ENCODE measurements at regions not wholly inside any gene's neighbourhood (a gene's known extent, or its start where the extent isn't known, plus 50 kb on each side); places are given as distances from the start of the nearest gene placed in this dataset.

DNA sequence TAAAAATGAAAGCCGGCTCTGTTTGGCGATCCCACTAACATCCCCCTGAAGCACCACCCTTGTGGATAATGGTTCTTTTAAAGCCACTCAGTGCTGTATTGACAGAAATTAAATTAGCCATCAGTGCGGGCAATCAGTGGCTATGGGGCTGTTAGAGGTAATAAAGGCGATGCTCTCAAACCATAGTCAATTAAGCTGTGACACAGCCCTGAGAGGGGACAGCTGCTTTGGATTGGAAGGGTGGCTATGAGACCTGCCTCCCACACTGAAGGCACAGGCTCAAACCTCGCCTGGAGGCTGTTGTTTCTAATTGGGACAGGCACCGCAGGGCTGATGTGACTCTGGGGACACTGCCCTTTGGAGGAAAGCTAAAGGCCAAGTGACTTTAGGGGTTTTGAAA lies 562.2 kb downstream of the VRK1 start:
- DNase-seq (no peak), ATAC-seq (no peak)
- Mint-ChIP-seq H3K27ac (no peak overlapping the region), H3K4me3 (no peak overlapping the region), H3K4me1 (peaks cover 17 to 19% of the 10 kb centered on the region in 2 donors), H3K36me3 (no peaks in the 10 kb centered on the region), H3K9me3 (no peaks in the 10 kb centered on the region), H3K27me3 (ENCODE audit: low read depth in 2 of 2) (peaks cover 0 to 5% of the 10 kb centered on the region in 2 donors)
- Histone ChIP-seq H3K4me3 (ENCODE audit: low read length) (no peak overlapping the region), H3K9me3 (ENCODE audit: control insufficient read depth, insufficient read depth, low read length) (no peaks in the 10 kb centered on the region), H3K27me3 (ENCODE audit: control insufficient read depth, insufficient read depth, low read length) (no peaks in the 10 kb centered on the region), H3K27ac (ENCODE audit: low read length) (no peak overlapping the region), H3K36me3 (ENCODE audit: control insufficient read depth, insufficient read depth, low read length) (no peaks in the 10 kb centered on the region), H3K4me1 (ENCODE audit: control insufficient read depth, insufficient read depth, low read length) (no peaks in the 10 kb centered on the region)
- intact Hi-C loops (cut with micrococcal nuclease): no loop called here
- WGBS (ENCODE audit: insufficient coverage): 87% methylated on average over 6 of the region's 6 CpGs
- no peak for TF ChIP-seq CTCF (IDR thresholded peaks at IDR 0.05)

DNA sequence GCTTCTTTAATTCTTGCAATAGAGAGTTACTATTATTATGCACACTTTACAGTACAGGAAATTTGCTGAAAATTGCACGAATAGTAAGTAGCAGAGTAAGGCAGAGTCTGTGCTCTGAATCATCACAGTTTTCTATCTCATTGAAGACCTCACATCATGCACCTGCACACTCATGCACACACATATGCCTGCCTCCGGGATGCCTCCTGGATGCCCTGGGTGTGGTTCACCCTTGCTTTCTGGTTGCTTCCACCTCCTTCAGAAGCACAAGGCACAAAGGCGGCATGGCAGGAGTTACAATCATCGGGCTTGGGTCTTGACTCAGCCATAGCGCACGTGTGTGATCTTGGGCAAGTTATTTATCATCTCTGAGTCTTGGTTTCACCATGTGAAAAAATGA lies 564.0 kb downstream of the VRK1 start:
- Mint-ChIP-seq H3K4me1 (peaks cover 5 to 7% of the 10 kb centered on the region in 2 donors), H3K36me3 (no peaks in the 10 kb centered on the region), H3K4me3 (no peak overlapping the region), H3K9me3 (no peaks in the 10 kb centered on the region), H3K27ac (no peak overlapping the region), H3K27me3 (ENCODE audit: low read depth in 2 of 2) (peaks cover 0 to 7% of the 10 kb centered on the region in 2 donors)
- ATAC-seq (no peak), DNase-seq (no peak)
- no peaks in the 10 kb centered on the region for H3K9me3 ChIP-seq (ENCODE audit: control insufficient read depth, insufficient read depth, low read length)
- H3K27me3 ChIP-seq (ENCODE audit: control insufficient read depth, insufficient read depth, low read length): no peaks in the 10 kb centered on the region
- TF ChIP-seq CTCF (IDR thresholded peaks at IDR 0.05): no peak
- no peaks in the 10 kb centered on the region for H3K36me3 ChIP-seq (ENCODE audit: control insufficient read depth, insufficient read depth, low read length)
- no peak overlapping the region for H3K4me3 ChIP-seq (ENCODE audit: low read length)
- 92% methylated on average over 6 of the region's 6 CpGs for WGBS (ENCODE audit: insufficient coverage)
- no peak overlapping the region for H3K27ac ChIP-seq (ENCODE audit: low read length)
- no peaks in the 10 kb centered on the region for H3K4me1 ChIP-seq (ENCODE audit: control insufficient read depth, insufficient read depth, low read length)
- intact Hi-C loops (cut with micrococcal nuclease): no loop called here

- Histone ChIP-seq H3K36me3 (ENCODE audit: control insufficient read depth, insufficient read depth, low read length) (no peaks in the 10 kb centered on the region), H3K4me3 (ENCODE audit: low read length) (no peak overlapping the region), H3K9me3 (ENCODE audit: control insufficient read depth, insufficient read depth, low read length) (no peaks in the 10 kb centered on the region), H3K4me1 (ENCODE audit: control insufficient read depth, insufficient read depth, low read length) (no peaks in the 10 kb centered on the region), H3K27me3 (ENCODE audit: control insufficient read depth, insufficient read depth, low read length) (no peaks in the 10 kb centered on the region), H3K27ac (ENCODE audit: low read length) (no peak overlapping the region)
- Mint-ChIP-seq H3K4me1 (peaks cover under 1 to 5% of the 10 kb centered on the region in 2 donors), H3K27ac (no peak overlapping the region), H3K27me3 (ENCODE audit: low read depth in 2 of 2) (peaks cover 0 to 7% of the 10 kb centered on the region in 2 donors), H3K4me3 (no peak overlapping the region), H3K36me3 (no peaks in the 10 kb centered on the region), H3K9me3 (no peaks in the 10 kb centered on the region)
- intact Hi-C loops (cut with micrococcal nuclease): no loop called here
- no peak for TF ChIP-seq CTCF (IDR thresholded peaks at IDR 0.05)
- no peak for DNase-seq
- 100% methylated on average over 2 of the region's 3 CpGs for WGBS (ENCODE audit: insufficient coverage)
- no peak for ATAC-seq
Observed at GRCh38 chr14:97361958-97362357, 564.8 kb downstream of the VRK1 start.

- H3K36me3 ChIP-seq (ENCODE audit: control insufficient read depth, insufficient read depth, low read length): no peaks in the 10 kb centered on the region
- H3K27ac Mint-ChIP-seq: no peak overlapping the region
- H3K27me3 Mint-ChIP-seq (ENCODE audit: low read depth in 2 of 2): peaks cover 0 to 3% of the 10 kb centered on the region in 2 donors
- H3K27me3 ChIP-seq (ENCODE audit: control insufficient read depth, insufficient read depth, low read length): no peaks in the 10 kb centered on the region
- H3K4me1 Mint-ChIP-seq: peaks cover 5 to 16% of the 10 kb centered on the region in 2 donors
- intact Hi-C loops (cut with micrococcal nuclease): no loop called here
- no peaks in the 10 kb centered on the region for H3K36me3 Mint-ChIP-seq
- WGBS (ENCODE audit: insufficient coverage): 93% methylated on average over 11 of the region's 11 CpGs
- no peak for ATAC-seq
- no peaks in the 10 kb centered on the region for H3K9me3 ChIP-seq (ENCODE audit: control insufficient read depth, insufficient read depth, low read length)
- H3K4me3 ChIP-seq (ENCODE audit: low read length): no peak overlapping the region
- DNase-seq: no peak
- H3K9me3 Mint-ChIP-seq: no peaks in the 10 kb centered on the region
- no peak for TF ChIP-seq CTCF (IDR thresholded peaks at IDR 0.05)
- H3K4me1 ChIP-seq (ENCODE audit: control insufficient read depth, insufficient read depth, low read length): no peaks in the 10 kb centered on the region
- H3K4me3 Mint-ChIP-seq: no peak overlapping the region
- H3K27ac ChIP-seq (ENCODE audit: low read length): no peak overlapping the region
Observed at GRCh38 chr14:97366400-97366799, 569.2 kb downstream of the VRK1 start.
